DMS 273 treated with DMSO at 0.1 percent for 48 hours (cell line): ENCODE measurements at regions not wholly inside any gene's neighbourhood (a gene's known extent, or its start where the extent isn't known, plus 50 kb on each side); places are given as distances from the start of the nearest gene placed in this dataset.

Source experiments
- DNase-seq: peaks from one replicate; lab custom pipeline; 2025; lab: John Stamatoyannopoulos, UW

DNA sequence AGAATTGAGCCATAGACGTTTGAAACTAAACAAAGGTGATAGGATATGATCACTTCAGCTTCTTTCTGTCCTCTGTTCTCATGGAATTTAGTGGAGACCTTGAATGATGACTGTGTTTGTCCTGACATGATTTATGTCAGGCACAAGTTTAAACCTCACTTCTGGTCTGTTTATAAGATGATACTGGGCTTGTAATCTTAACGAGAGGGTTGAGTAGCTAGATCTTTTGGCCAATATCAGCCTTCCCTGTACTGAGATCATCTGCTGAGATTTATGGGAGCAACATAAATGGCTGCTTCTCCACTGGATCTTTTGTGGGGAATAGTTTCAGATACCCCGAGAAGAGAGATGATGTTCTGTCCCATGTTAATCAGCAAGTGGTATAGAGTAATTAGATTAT, 121.8 kb upstream of the OBI1 start:
- DNase-seq: no peak

DNA sequence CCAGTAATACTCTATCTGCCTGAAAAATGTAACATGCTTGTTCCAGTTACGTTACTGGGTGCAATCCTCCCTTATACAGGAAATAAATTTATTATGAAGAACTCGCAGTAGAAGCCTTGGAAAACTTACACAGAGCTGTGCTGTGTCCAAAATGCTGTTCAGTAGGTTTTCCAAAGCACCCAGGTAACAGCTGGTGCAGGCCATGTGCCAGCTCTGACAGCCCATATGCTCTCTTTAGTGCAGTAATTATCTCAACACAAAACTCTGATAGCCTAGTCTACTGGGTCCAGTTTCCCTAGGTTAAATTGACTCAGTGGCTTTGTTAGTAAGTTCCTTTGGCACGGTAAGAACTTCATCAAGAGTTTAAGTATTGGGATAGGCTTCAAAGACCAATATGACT, 120.7 kb upstream of the OBI1 start:
- peak; percentile 84 for DNase-seq

DNA sequence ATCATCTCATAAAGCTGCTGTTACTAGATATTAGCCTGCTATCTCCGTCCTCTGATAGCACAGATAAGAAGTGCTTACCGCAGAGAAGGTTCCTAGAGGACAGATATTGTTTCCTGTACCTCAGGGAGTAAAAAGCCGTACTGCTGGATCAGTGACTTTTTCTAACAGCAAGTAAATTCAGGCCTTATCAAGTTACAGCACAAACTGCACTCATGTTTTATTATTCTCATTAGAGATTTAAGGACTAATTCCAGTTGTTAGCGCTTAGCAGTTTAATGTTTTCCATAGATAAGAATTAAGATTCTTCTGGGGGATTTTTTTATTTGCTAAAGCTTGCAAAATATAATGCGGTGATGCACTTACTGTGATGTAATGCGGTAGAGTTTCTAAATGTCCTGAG, 119.0 kb upstream of the OBI1 start:
- DNase-seq: no peak

DNA sequence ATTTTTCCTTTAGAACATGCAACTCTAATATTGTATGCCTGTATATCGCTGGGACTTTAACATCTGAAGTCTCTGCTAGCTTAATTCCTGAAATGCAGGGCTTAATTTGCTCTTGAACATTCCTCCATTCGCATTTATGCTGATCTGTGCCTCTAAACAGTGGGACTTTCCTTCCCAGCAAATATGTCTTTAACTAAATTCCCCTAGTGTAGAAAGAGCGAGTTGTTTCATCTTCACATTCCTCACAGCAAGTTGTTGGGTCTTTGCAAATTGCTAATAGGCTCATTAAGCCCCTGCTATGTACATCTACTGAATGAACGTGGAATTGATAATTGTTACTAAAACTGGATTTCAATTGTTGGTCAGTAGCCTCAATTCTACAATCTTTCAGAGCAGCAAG, 118.4 kb upstream of the OBI1 start:
- DNase-seq: no peak

DNA sequence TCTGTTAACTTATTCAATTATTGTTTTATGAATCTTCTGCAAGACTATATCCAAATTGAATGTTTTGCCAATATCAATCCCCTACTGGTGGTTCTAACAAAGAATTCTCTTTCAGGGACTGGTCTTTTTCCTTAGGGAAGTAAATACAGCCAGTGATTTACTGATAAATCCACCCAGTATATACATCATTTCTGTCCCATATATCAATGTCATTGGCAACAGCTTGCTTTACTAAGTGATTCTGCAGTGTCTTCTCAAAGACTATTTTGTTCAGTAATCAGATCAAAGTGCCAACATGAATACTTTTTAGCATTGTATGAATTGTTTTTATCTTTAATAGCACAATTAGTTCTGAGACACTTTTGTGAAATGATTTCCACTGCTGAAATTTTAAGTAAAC, 114.0 kb upstream of the OBI1 start:
- DNase-seq: no peak

DNA sequence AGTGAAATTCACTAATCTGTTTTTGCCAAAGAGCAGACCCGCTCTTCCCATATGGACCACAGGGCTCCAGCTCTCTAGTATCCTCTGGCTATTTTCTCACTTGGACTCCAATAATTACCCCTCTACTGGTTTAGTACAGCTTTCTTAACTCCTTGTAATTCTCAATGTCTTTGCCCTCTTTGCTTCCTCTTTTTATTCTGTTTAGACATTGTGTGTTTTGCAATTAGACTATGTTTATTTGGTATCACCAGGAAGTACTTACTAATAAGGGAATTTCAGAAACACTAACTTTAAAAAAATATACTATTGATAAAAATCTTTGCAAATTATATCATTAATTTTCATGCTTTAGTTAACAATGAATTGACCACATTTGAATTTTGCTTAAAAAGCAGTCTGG, 111.6 kb upstream of the OBI1 start:
- no peak for DNase-seq

DNA sequence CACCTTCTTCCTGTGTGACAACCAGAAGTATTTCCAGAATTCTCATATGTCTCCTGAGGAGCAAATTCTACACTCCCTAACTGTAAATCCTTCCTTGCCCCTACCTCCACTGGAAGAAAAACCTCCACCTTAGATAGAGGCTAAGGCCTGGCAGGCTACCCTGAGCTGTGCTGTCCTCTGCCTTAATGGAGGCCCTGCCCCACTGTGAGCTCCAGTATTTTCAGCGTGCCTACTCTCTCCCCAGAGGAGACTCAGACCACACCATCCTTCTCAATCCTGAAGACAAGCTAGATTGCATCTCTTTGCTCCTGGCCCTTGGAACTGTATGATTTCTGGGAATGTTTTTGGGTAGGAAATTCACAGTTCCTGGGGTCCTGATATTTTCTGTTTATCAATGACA, 110.0 kb upstream of the OBI1 start:
- DNase-seq: no peak

DNA sequence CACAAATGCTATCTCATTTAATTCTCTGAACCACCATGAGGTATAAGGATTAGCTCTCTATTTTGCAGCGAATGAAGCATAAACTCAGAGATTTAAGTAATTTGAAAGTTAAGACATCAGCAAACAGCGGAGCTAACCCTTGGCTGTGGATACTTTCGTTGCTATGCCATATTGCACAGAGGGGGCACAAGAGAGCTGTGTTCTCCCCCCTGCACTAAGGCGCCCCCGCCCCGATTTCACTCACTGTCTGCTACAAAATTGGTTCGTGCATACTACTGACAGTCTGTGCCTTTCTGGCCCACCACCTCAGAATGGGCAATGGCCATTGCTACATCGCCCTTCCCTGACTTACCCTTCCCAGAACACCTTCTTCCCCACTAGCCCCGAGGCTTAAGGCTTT, 105.7 kb upstream of the OBI1 start:
- no peak for DNase-seq

DNA sequence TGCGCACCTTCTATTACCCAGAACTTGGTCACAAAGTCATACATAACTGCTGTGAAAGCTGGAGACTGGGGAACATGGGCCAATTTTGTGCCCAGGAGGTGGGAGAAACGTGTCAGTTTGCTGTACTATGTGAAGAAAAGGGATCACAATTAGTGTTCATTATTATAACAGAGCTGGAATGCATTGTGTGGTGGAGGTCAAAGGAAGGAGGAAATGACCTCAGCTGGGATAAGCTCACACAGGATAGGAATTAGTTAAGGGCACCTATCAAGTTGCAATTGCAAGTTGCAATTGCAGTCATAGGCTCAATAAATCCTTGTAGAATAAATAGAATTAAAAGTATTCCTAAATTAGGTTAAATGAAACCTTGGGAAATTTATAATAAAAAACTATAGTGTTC, 103.9 kb upstream of the OBI1 start:
- DNase-seq: no peak

DNA sequence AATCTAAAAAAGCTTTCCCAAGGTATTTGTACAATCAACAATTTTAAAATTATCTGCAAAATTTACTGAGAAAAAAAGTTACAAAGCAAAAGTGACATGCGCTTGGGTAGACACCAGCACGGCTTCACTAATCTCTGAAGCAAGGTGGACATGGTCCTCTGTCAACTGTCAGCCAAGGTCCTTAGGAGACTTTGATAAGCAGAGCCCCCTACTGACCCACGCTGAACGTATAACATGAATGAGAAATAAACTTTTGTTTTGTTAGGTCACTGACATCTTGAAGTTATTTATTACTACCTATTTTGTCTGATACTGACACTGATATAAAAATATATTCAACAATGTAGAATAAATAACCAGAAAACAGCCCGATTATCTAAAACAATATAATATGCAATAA, 100.7 kb upstream of the OBI1 start:
- DNase-seq: no peak

DNA sequence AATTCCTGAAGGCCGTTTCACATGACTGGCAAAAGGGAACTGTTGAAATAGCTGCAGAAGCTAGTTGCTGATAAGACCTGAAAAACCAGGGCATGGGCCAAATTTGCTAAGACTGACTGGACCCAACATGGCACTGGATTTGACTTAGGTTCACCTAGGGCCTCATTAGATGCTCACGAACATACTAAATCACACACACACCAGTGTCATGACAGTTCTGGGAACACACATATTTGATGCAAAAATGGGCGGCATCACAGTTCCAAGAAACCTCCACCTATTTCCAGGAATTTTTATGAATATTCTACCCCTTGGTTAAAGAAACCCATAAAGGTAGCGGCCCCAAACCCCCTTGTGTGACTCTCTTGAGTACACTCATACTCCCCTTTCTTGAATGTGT, 99.6 kb upstream of the OBI1 start:
- no peak for DNase-seq

DNA sequence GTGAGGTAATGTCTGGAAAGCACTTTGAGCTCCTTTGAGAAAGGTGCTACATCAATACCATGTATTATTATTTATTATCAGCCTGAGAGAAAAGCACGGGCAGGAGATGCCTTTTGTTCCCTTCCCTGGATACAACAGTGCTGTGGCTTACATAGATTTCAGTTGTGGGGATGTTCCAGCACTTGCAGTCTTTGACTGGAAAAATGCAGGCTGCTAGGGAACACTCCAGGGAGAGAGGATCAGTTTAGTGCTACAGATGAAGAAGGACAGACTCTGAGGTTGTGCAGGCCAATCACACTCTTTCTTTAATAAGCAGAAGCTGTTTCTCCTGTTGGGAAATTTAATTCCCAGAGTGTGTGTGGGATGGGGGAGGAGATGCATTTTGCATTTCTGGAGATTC, 94.5 kb upstream of the OBI1 start:
- DNase-seq: no peak

DNA sequence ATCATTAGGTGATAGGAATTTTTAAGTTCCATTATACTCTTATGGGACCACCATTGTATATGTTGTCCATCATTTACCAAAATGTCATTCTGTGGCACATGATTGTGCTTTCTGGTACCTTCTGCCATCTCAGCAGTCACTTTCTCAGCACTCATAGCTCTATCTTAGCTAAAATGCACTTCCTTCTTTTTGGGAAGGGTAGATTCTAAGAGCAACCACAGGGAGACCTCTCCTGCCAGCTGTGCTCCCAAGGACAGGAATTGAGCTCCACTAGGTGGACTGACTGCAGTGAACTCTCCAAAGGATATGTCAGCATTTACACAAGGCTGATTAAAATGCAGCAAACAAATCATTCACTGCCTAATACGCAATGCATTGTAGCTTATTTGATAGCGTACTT, 91.8 kb upstream of the OBI1 start:
- DNase-seq: no peak

DNA sequence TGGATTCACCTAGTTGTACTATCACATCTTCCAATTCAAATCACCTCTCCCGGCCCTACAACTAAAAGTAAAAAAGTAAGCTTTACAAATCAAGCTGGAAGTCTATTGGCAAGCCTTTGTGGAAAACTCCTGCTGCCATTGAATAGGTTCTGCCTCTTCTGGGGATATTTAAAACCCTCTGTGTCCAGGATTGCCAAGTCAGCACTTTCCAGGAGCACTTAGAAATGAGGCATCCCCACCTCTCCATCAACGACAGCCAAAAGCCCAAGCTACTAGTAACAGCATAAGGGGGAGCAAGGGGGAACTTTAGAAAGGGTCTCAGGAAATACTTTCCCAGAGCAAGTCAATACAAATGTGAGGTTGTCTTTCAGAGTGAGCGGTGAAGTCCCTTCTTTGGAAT, 85.0 kb upstream of the OBI1 start:
- DNase-seq: no peak

DNA sequence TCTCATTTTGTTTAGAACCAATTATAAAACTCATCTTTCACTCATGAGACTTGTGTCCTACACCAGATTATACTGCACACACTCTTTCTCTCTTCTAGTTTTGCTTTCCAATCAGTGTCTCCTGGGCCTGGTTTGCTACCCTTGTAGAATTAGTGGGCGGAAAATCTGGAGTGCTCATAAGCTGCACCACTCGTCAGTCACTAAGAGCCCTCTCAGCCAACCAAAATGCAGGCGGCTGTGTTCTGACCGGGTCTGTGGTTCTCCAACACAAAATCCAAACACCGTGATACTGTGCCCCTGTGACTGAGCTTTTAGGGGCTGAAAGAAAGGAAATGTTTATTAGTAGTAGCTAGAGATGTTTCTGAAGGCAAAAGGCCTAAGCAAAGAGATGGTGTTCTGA, 83.7 kb upstream of the OBI1 start:
- DNase-seq: no peak

DNA sequence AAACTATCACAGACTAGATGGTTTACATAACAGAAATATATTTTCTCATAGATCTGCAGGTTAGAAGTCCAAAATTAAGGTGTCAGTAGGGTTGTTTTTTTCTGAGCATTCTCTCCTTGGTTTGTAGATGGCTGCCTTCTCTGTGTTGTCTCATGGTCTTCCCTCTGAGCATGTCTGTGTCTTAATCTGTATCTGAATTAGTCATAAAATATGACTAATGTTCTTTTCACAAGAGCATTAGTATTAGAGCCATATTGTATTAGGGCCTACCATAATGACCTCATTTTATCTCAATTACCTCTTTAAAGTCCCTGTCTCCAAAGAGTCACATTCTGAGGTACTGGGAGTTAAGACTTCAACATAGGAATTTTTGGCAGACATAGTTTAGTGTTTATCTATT, 77.2 kb upstream of the OBI1 start:
- DNase-seq: no peak

DNA sequence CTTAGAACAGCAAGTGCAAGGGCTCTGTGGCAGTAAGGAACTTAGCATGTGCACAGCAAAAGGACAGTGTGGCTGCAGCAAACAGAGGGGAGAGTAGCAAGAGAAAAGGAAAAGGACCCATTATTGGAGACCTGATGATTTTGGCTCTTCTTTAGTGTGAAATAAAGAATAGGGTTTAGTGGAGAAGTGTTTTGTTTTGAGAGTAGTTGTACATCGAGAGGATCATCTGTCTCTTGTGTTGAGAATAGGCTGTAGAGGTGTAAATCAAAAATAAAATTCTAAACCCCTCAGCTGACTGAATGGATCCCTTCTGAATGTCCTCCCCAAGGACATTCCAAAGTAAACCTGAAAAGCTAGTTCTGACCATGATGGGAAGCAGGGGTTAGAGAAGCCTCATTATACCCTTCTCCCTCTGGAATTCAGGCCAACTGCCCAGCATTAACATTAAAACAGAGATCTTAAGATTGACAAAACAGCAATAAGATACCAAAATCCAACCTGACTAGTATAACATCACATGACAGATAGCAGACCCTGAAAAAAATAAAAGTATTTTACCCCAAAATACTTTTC, 73.6 kb upstream of the OBI1 start:
- DNase-seq: no peak

DNA sequence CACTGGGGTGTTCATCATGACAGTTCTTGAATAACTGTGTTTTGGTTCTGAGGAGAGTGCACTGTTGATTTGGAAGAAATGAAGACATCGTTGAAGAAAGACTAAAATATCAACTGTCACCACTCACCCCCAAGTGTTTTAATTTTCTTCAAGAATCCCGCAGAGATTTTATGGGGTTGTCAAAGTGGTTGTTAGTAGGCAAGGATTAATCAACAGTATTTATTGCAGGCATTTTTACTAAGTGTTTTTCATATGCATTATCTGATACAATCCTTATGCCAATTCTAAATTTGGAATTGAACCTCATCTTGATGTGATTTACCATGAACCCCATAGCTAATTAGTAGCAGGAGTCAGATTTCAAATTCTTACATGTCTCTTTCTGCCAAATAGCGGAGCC, 63.7 kb upstream of the OBI1 start:
- DNase-seq: no peak

DNA sequence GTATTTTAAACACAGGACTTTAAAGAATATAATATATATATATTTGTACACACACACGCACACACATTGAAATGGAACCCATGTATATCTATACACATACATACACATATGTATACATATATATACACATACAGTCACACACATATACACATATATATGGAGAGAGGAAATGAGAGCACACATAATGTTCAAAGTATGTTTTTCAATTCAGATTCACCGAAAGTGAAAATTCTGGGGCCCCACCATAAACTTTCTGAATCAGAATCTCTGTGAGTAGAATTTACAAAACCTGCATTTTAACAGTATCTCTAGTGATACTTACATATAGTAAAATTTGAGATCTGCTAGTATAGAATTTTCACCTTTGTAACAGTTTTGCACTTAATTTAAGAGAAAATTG, 60.4 kb upstream of the OBI1 start:
- DNase-seq: no peak

DNA sequence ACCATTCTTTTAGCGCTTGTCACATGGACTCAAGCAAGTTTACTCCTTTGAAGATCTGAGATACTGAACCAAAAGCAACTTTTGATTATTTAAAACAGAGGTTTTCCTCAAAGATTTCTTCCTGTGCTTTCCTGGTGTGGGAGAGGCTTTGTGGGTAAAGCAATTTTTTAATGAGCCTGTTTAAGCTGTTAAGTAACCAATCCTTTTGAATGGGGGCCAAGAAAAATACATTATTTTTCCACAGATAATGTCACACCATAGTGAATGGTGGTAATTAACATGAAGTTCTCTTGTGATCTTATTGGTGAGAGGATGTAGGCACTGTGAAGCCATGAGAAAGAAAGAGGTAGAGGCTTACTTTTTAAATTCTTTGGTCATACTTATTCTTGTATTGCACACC, 55.8 kb upstream of the OBI1 start:
- no peak for DNase-seq

DNA sequence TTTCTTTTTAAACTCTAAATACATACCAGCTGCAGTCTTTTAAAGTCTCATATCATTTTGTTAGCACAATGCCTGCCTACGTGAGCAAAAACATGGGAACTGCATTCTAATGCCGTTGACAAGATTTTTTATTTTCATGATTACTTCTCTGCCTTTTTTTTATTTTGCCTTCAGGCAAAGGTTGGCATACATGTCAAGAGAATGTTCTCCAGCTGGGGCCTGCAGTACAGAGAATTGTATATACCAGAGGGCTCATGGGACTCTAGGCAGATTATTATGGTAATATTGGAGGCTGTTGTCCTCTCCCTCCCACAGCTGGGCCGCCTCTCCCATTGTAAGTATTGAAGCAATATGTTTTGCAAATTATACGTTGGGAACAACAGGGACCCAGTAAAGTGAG, 53.9 kb upstream of the OBI1 start:
- DNase-seq: no peak

DNA sequence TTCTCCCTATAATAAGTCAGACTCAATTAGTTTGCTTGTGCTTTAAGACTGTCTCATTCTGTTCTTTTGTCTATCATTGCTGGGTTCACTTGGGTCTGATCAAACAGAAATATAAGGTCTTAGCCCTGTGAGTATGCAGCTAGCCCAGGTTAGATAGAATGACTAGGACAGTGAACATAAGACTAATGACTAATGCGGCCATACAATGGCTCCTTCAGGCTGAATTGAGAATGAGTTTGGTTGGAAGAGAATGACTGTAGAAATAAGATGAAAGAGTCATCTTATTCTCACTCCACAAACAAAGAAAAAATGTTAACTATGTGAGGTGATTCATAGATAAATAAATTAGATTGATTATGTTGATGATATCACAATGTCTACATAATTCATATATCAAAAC, 50.1 kb upstream of the OBI1 start:
- DNase-seq: no peak
